ENCODE measurements at regions not wholly inside any gene's neighbourhood (a gene's known extent, or its start where the extent isn't known, plus 50 kb on each side); places are given as distances from the start of the nearest gene placed in this dataset.

GRCh38 chr1:47638240-47638639, 200.4 kb downstream of the FOXD2 start:
- CTCF ChIA-PET: no interaction called here
- Mint-ChIP-seq H3K4me3 (no peak overlapping the region), H3K36me3 (ENCODE audit: low read depth) (no peaks in the 10 kb centered on the region), H3K27ac (no peak overlapping the region), H3K4me1 (ENCODE audit: low read depth) (no peaks in the 10 kb centered on the region), H3K9me3 (no peaks in the 10 kb centered on the region), H3K27me3 (ENCODE audit: low read depth) (peaks cover 14% of the 10 kb centered on the region)
- intact Hi-C loops (cut with micrococcal nuclease): no loop called here
- DNase-seq: no peak

- CTCF ChIA-PET: no interaction called here
Observed at GRCh38 chr1:47638713-47639112, 200.9 kb downstream of the FOXD2 start.

GRCh38 chr1:47643306-47644211, 205.7 kb downstream of the FOXD2 start:
- Mint-ChIP-seq H3K27me3 (ENCODE audit: low read depth) (peaks cover 18% of the 10 kb centered on the region), H3K4me1 (ENCODE audit: low read depth) (no peaks in the 10 kb centered on the region), H3K36me3 (ENCODE audit: low read depth) (no peaks in the 10 kb centered on the region), H3K27ac (no peak overlapping the region), H3K4me3 (no peak overlapping the region), H3K9me3 (no peaks in the 10 kb centered on the region)
- intact Hi-C loops (cut with micrococcal nuclease): no loop called here
- CTCF ChIA-PET: no interaction called here
- DNase-seq: no peak

More at GRCh38 chr1:47638713-47639112, 200.9 kb downstream of the FOXD2 start:
- no peaks in the 10 kb centered on the region for H3K9me3 Mint-ChIP-seq
- peaks cover 14% of the 10 kb centered on the region for H3K27me3 Mint-ChIP-seq (ENCODE audit: low read depth)
- no peaks in the 10 kb centered on the region for H3K4me1 Mint-ChIP-seq (ENCODE audit: low read depth)
- no peaks in the 10 kb centered on the region for H3K36me3 Mint-ChIP-seq (ENCODE audit: low read depth)
- no peak for DNase-seq
- H3K4me3 Mint-ChIP-seq: no peak overlapping the region
- H3K27ac Mint-ChIP-seq: no peak overlapping the region
- intact Hi-C loops (cut with micrococcal nuclease): no loop called here

GRCh38 chr1:47644212-47644573, 206.3 kb downstream of the FOXD2 start:
- Mint-ChIP-seq H3K4me1 (ENCODE audit: low read depth) (no peaks in the 10 kb centered on the region), H3K4me3 (no peak overlapping the region), H3K9me3 (no peaks in the 10 kb centered on the region), H3K36me3 (ENCODE audit: low read depth) (no peaks in the 10 kb centered on the region), H3K27me3 (ENCODE audit: low read depth) (peaks cover 18% of the 10 kb centered on the region), H3K27ac (no peak overlapping the region)
- intact Hi-C loops (cut with micrococcal nuclease): no loop called here
- no peak for DNase-seq
- CTCF ChIA-PET: interaction anchor here (0.8 kb wide), 1 partner anchor 84 kb away, joined by 3 read pairs; no protein-coding TSS in a partner anchor

- Mint-ChIP-seq H3K4me1 (ENCODE audit: low read depth) (no peaks in the 10 kb centered on the region), H3K27me3 (ENCODE audit: low read depth) (peaks cover 13% of the 10 kb centered on the region), H3K36me3 (ENCODE audit: low read depth) (no peaks in the 10 kb centered on the region), H3K4me3 (no peak overlapping the region), H3K9me3 (no peaks in the 10 kb centered on the region), H3K27ac (no peak overlapping the region)
- intact Hi-C loops (cut with micrococcal nuclease): no loop called here
- DNase-seq: no peak
- CTCF ChIA-PET: interaction anchor here (0.7 kb wide), 2 partner anchors 208 to 209 kb away, joined by 3 read pairs; partner anchors contain the start of gene FOXD2
Observed at GRCh38 chr1:47645151-47645550, 207.3 kb downstream of the FOXD2 start.

- no peaks in the 10 kb centered on the region for H3K36me3 Mint-ChIP-seq (ENCODE audit: low read depth)
- intact Hi-C loops (cut with micrococcal nuclease): no loop called here
- no peak overlapping the region for H3K27ac Mint-ChIP-seq
- peaks cover 10% of the 10 kb centered on the region for H3K27me3 Mint-ChIP-seq (ENCODE audit: low read depth)
- no peaks in the 10 kb centered on the region for H3K4me1 Mint-ChIP-seq (ENCODE audit: low read depth)
- CTCF ChIA-PET: no interaction called here
- no peak for DNase-seq
- H3K4me3 Mint-ChIP-seq: no peak overlapping the region
- no peaks in the 10 kb centered on the region for H3K9me3 Mint-ChIP-seq
Observed at GRCh38 chr1:47646676-47647075, 208.8 kb downstream of the FOXD2 start.

GRCh38 chr1:47647327-47647845, 209.5 kb downstream of the FOXD2 start:
- H3K9me3 Mint-ChIP-seq: no peaks in the 10 kb centered on the region
- H3K4me1 Mint-ChIP-seq (ENCODE audit: low read depth): no peaks in the 10 kb centered on the region
- intact Hi-C loops (cut with micrococcal nuclease): no loop called here
- CTCF ChIA-PET: no interaction called here
- H3K27ac Mint-ChIP-seq: no peak overlapping the region
- H3K27me3 Mint-ChIP-seq (ENCODE audit: low read depth): peaks cover 8% of the 10 kb centered on the region
- no peaks in the 10 kb centered on the region for H3K36me3 Mint-ChIP-seq (ENCODE audit: low read depth)
- no peak overlapping the region for H3K4me3 Mint-ChIP-seq
- DNase-seq: no peak

GRCh38 chr1:47650205-47650604, 212.4 kb downstream of the FOXD2 start:
- H3K4me3 Mint-ChIP-seq: no peak overlapping the region
- CTCF ChIA-PET: no interaction called here
- no peaks in the 10 kb centered on the region for H3K36me3 Mint-ChIP-seq (ENCODE audit: low read depth)
- H3K9me3 Mint-ChIP-seq: no peaks in the 10 kb centered on the region
- H3K27me3 Mint-ChIP-seq (ENCODE audit: low read depth): peaks cover 13% of the 10 kb centered on the region
- intact Hi-C loops (cut with micrococcal nuclease): no loop called here
- H3K4me1 Mint-ChIP-seq (ENCODE audit: low read depth): no peaks in the 10 kb centered on the region
- H3K27ac Mint-ChIP-seq: no peak overlapping the region
- DNase-seq: no peak

GRCh38 chr1:47650611-47651010, 212.8 kb downstream of the FOXD2 start:
- intact Hi-C loops (cut with micrococcal nuclease): no loop called here
- DNase-seq: no peak
- Mint-ChIP-seq H3K4me3 (no peak overlapping the region), H3K27ac (no peak overlapping the region), H3K9me3 (no peaks in the 10 kb centered on the region), H3K27me3 (ENCODE audit: low read depth) (peaks cover 13% of the 10 kb centered on the region), H3K4me1 (ENCODE audit: low read depth) (no peaks in the 10 kb centered on the region), H3K36me3 (ENCODE audit: low read depth) (no peaks in the 10 kb centered on the region)
- CTCF ChIA-PET: no interaction called here

- no peak for DNase-seq
- Mint-ChIP-seq H3K27me3 (ENCODE audit: low read depth) (peaks cover 13% of the 10 kb centered on the region), H3K4me1 (ENCODE audit: low read depth) (no peaks in the 10 kb centered on the region), H3K27ac (no peak overlapping the region), H3K4me3 (no peak overlapping the region), H3K9me3 (no peaks in the 10 kb centered on the region), H3K36me3 (ENCODE audit: low read depth) (no peaks in the 10 kb centered on the region)
- intact Hi-C loops (cut with micrococcal nuclease): no loop called here
- CTCF ChIA-PET: interaction anchor here (0.6 kb wide), 1 partner anchor 65 kb away, joined by 3 read pairs; no protein-coding TSS in a partner anchor
Observed at GRCh38 chr1:47651311-47652089, 213.7 kb downstream of the FOXD2 start.

GRCh38 chr1:47655521-47656300, 217.9 kb downstream of the FOXD2 start:
- DNase-seq: no peak
- Mint-ChIP-seq H3K4me1 (ENCODE audit: low read depth) (no peaks in the 10 kb centered on the region), H3K9me3 (no peaks in the 10 kb centered on the region), H3K27me3 (ENCODE audit: low read depth) (peaks cover 17% of the 10 kb centered on the region), H3K4me3 (no peak overlapping the region), H3K36me3 (ENCODE audit: low read depth) (no peaks in the 10 kb centered on the region), H3K27ac (no peak overlapping the region)
- intact Hi-C loops (cut with micrococcal nuclease): no loop called here
- CTCF ChIA-PET: interaction anchor here (0.6 kb wide), 2 partner anchors 70 to 221 kb away, joined by 3 read pairs; no protein-coding TSS in a partner anchor
